HG03066 (cell line): ENCODE measurements at regions not wholly inside any gene's neighbourhood (a gene's known extent, or its start where the extent isn't known, plus 50 kb on each side); places are given as distances from the start of the nearest gene placed in this dataset.
"Not testable (repeated sequence)": the region's sequence is repeated elsewhere in the genome, so short reads cannot be mapped to it uniquely, and the experiment has no call there.

ENCODE experiments used
- ATAC-seq: cut with Tn5 transposase; IDR thresholded peaks from one replicate; pipeline ENCODE4 v1.9.1; 2021; ENCODE audit warnings: low read depth; ENCODE audit not compliant: unreplicated experiment

- ATAC-seq = no peak
Measured at GRCh38 chr1:58209575-58209974, 337.0 kb downstream of the OMA1 start.

- ATAC-seq = no peak
Measured at GRCh38 chr1:58206749-58207148, 339.8 kb downstream of the OMA1 start.

- ATAC-seq = no peak
Measured at GRCh38 chr1:58204284-58204683, 342.2 kb downstream of the OMA1 start.

- ATAC-seq = no peak
Measured at GRCh38 chr1:58201492-58202106, 344.9 kb downstream of the OMA1 start.

- no peak for ATAC-seq
Measured at GRCh38 chr1:58200437-58200836, 346.1 kb downstream of the OMA1 start.

GRCh38 chr1:58197811-58198210 lies 348.7 kb downstream of the OMA1 start:
- ATAC-seq = no peak

- ATAC-seq = no peak
Measured at GRCh38 chr1:58190267-58190988, 356.1 kb downstream of the OMA1 start.

- ATAC-seq = no peak
Measured at GRCh38 chr1:58189453-58189852, 357.1 kb downstream of the OMA1 start.

GRCh38 chr1:58183286-58183685 lies 363.2 kb downstream of the OMA1 start:
- ATAC-seq = no peak

GRCh38 chr1:58180537-58180936 lies 366.0 kb downstream of the OMA1 start:
- ATAC-seq = no peak

- not testable (repeated sequence) for ATAC-seq
Measured at GRCh38 chr1:58169160-58169559, 377.4 kb downstream of the OMA1 start.

GRCh38 chr1:58167131-58167530 lies 379.4 kb downstream of the OMA1 start:
- ATAC-seq = not testable (repeated sequence)

- no peak for ATAC-seq
Measured at GRCh38 chr1:58166417-58166816, 380.1 kb downstream of the OMA1 start.

GRCh38 chr1:58165073-58165472 lies 381.5 kb downstream of the OMA1 start:
- ATAC-seq = no peak

- no peak for ATAC-seq
Measured at GRCh38 chr1:58162952-58163550, 383.5 kb downstream of the OMA1 start.

- no peak for ATAC-seq
Measured at GRCh38 chr1:58159434-58159830, 387.1 kb downstream of the OMA1 start.

- no peak for ATAC-seq
Measured at GRCh38 chr1:58158506-58159433, 387.8 kb downstream of the OMA1 start.

GRCh38 chr1:58158016-58158415 lies 388.5 kb downstream of the OMA1 start:
- no peak for ATAC-seq

GRCh38 chr1:58157256-58157655 lies 389.3 kb downstream of the OMA1 start:
- no peak for ATAC-seq

- no peak for ATAC-seq
Measured at GRCh38 chr1:58156831-58157230, 389.7 kb downstream of the OMA1 start.

- peak; percentile 64 for ATAC-seq
Measured at GRCh38 chr1:58156124-58156468, 390.4 kb downstream of the OMA1 start.
